ENCODE measurements at regions not wholly inside any gene's neighbourhood (a gene's known extent, or its start where the extent isn't known, plus 50 kb on each side); places are given as distances from the start of the nearest gene placed in this dataset.

DNA sequence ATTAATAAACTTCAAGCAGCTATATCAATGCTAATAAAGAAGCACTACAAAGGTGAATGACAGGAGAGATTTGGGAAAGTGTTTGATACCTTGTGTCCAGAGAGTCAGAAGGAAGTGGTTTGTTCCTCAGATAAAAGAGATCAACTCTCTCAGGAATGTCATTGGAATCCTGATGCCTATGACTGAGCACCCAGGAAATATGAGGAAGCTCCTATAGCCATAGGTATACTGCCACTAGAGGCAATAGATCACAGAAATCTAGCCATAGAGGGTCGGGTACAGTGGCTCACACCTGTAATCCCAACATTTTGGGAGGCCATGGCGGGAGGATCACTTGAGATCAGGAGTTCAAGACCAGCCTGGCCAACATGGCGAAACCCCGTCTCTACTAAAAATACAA is 612.6 kb downstream of the DACH1 start:
- H3K27ac ChIP-seq (ENCODE audit: poor library complexity, severe bottlenecking): no peak overlapping the region
- no peaks in the 10 kb centered on the region for H3K9me3 ChIP-seq (ENCODE audit: severe bottlenecking)
- no peak for ATAC-seq (ENCODE audit: low read depth)
- H3K27me3 ChIP-seq (ENCODE audit: insufficient read depth, poor library complexity, severe bottlenecking): no peaks in the 10 kb centered on the region
- no peak overlapping the region for H3K4me3 ChIP-seq (ENCODE audit: severe bottlenecking)
- H3K36me3 ChIP-seq (ENCODE audit: low read depth): no peaks in the 10 kb centered on the region
- no peak for DNase-seq (ENCODE audit: low spot score)
- TF ChIP-seq, protein P1, sequence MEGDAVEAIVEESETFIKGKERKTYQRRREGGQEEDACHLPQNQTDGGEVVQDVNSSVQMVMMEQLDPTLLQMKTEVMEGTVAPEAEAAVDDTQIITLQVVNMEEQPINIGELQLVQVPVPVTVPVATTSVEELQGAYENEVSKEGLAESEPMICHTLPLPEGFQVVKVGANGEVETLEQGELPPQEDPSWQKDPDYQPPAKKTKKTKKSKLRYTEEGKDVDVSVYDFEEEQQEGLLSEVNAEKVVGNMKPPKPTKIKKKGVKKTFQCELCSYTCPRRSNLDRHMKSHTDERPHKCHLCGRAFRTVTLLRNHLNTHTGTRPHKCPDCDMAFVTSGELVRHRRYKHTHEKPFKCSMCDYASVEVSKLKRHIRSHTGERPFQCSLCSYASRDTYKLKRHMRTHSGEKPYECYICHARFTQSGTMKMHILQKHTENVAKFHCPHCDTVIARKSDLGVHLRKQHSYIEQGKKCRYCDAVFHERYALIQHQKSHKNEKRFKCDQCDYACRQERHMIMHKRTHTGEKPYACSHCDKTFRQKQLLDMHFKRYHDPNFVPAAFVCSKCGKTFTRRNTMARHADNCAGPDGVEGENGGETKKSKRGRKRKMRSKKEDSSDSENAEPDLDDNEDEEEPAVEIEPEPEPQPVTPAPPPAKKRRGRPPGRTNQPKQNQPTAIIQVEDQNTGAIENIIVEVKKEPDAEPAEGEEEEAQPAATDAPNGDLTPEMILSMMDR (IDR thresholded peaks at IDR 0.05; ENCODE audit: poor library complexity, severe bottlenecking): no peak
- H3K4me1 ChIP-seq (ENCODE audit: insufficient read depth, poor library complexity, severe bottlenecking): peaks cover 6% of the 10 kb centered on the region

DNA sequence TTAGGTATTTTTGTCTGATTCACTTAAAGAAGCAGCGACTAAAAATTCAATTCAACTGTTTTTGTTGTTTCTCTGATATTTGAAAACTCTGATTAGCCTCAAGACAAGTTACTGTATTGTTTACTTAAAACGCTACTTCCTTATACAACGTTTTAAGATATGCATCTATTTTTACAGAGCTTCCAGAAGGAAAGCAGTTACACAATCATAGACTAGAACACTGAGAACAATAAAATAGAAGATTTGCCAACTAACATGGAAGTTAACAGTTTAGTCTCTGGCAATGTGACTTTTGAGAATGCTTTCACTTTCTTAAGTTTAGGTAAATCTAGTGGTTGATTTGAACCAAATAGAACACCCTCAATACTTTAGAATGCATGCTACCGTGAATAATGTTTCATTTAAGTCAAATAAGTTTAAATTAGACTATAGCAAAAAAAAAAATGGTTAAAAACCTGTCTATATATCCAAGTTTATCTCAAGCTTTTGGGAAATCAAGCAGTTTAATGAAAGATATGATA is 614.8 kb downstream of the DACH1 start:
- peaks cover 6% of the 10 kb centered on the region for H3K4me1 ChIP-seq (ENCODE audit: insufficient read depth, poor library complexity, severe bottlenecking)
- no peak overlapping the region for H3K27ac ChIP-seq (ENCODE audit: poor library complexity, severe bottlenecking)
- ATAC-seq (ENCODE audit: low read depth) (no peak), DNase-seq (ENCODE audit: low spot score) (no peak)
- H3K4me3 ChIP-seq (ENCODE audit: severe bottlenecking): no peak overlapping the region
- H3K36me3 ChIP-seq (ENCODE audit: low read depth): no peaks in the 10 kb centered on the region
- TF ChIP-seq, protein P1 (IDR thresholded peaks at IDR 0.05; ENCODE audit: poor library complexity, severe bottlenecking): no peak
- no peaks in the 10 kb centered on the region for H3K27me3 ChIP-seq (ENCODE audit: insufficient read depth, poor library complexity, severe bottlenecking)
- H3K9me3 ChIP-seq (ENCODE audit: severe bottlenecking): no peaks in the 10 kb centered on the region

DNA sequence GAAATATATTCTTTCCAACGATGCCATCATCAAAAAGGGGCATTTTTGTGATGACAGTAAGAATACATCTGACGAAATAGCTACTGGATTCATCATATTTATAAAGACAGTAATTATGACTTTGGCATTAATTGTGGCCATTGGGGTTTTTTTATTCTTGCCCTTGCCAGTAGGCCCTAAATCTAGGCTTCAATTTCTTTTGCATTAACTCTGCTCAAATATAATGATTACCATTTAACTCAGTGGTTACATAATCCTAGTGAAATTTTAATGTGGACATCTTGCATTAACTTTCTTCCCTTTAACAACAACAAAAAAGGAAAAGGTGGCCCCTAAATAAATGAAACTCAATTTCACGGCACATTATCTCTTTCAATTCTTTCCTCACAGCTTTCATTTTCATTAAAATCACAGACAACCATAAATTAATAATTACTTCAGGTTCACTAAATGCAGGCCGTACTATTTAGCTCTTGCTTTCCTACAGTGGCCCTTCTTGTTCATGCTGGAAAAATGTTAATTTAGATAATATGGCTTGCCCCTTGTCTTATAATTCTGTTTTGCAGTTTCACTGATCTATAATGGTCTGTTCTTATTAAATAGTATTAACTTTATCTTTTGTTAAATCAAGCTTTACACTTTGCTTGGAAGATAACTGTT is 615.6 kb downstream of the DACH1 start:
- DNase-seq (ENCODE audit: low spot score) (no peak), ATAC-seq (ENCODE audit: low read depth) (no peak)
- H3K36me3 ChIP-seq (ENCODE audit: low read depth): no peaks in the 10 kb centered on the region
- H3K9me3 ChIP-seq (ENCODE audit: severe bottlenecking): no peaks in the 10 kb centered on the region
- no peak overlapping the region for H3K27ac ChIP-seq (ENCODE audit: poor library complexity, severe bottlenecking)
- TF ChIP-seq, protein P1 (IDR thresholded peaks at IDR 0.05; ENCODE audit: poor library complexity, severe bottlenecking): no peak
- H3K4me1 ChIP-seq (ENCODE audit: insufficient read depth, poor library complexity, severe bottlenecking): peaks cover 6% of the 10 kb centered on the region
- no peak overlapping the region for H3K4me3 ChIP-seq (ENCODE audit: severe bottlenecking)
- no peaks in the 10 kb centered on the region for H3K27me3 ChIP-seq (ENCODE audit: insufficient read depth, poor library complexity, severe bottlenecking)

DNA sequence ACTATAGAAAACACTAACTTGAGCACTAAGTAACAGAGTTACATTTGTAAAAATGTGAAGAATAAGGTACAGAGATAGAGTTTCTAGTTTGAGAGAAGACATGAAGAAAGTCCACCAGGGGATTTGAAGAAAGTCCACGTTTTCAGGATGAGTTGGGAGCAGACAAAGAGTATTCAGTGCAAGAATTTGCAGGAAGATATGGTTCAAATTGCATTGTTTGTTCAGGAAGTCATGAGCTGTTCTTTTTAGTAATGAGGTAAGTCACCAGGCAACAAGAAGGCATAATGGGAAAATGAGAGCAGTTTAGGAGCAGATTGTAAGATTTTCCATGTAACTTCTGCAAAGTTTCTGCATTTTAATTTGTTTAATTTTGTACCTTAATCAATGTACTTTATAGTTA is 618.0 kb downstream of the DACH1 start:
- no peaks in the 10 kb centered on the region for H3K27me3 ChIP-seq (ENCODE audit: insufficient read depth, poor library complexity, severe bottlenecking)
- H3K27ac ChIP-seq (ENCODE audit: poor library complexity, severe bottlenecking): no peak overlapping the region
- DNase-seq (ENCODE audit: low spot score): no peak
- no peak; the same call in 2 of the 3 replicates for ATAC-seq (ENCODE audit: low read depth)
- no peak overlapping the region for H3K4me3 ChIP-seq (ENCODE audit: severe bottlenecking)
- H3K9me3 ChIP-seq (ENCODE audit: severe bottlenecking): no peaks in the 10 kb centered on the region
- TF ChIP-seq, protein P1 (IDR thresholded peaks at IDR 0.05; ENCODE audit: poor library complexity, severe bottlenecking): no peak
- no peaks in the 10 kb centered on the region for H3K36me3 ChIP-seq (ENCODE audit: low read depth)
- H3K4me1 ChIP-seq (ENCODE audit: insufficient read depth, poor library complexity, severe bottlenecking): no peaks in the 10 kb centered on the region

DNA sequence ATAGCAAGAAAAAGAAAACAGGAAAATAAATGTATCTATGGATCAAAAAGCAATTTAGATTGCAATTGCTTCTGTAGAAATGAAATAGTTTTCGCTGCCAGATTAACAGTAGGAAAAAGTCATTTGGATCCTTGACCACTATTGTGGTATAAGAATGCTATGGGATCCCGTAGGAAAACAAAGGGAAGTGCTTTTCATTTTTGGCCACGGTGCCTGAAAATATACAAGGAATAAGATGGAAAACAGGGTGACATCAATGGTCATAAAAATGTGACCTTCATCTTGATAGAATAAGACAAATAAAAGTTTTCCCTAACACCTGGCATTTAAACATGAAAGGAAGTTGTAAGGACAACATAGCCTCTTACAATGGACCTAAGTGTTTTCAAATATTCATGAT is 622.8 kb downstream of the DACH1 start:
- Histone ChIP-seq H3K4me1 (ENCODE audit: insufficient read depth, poor library complexity, severe bottlenecking) (no peaks in the 10 kb centered on the region), H3K9me3 (ENCODE audit: severe bottlenecking) (no peaks in the 10 kb centered on the region), H3K27me3 (ENCODE audit: insufficient read depth, poor library complexity, severe bottlenecking) (no peaks in the 10 kb centered on the region), H3K27ac (ENCODE audit: poor library complexity, severe bottlenecking) (no peak overlapping the region), H3K4me3 (ENCODE audit: severe bottlenecking) (no peak overlapping the region), H3K36me3 (ENCODE audit: low read depth) (no peaks in the 10 kb centered on the region)
- ATAC-seq (ENCODE audit: low read depth): no peak
- TF ChIP-seq, protein P1 (IDR thresholded peaks at IDR 0.05; ENCODE audit: poor library complexity, severe bottlenecking): no peak
- no peak for DNase-seq (ENCODE audit: low spot score)
